Left renal cortex interstitium (tissue), 4 donors: ENCODE measurements at regions not wholly inside any gene's neighbourhood (a gene's known extent, or its start where the extent isn't known, plus 50 kb on each side); places are given as distances from the start of the nearest gene placed in this dataset.

Source experiments
- DNase-seq, 4 donors: peaks; one replicate each; pipeline ENCODE4 v3.0.0-alpha.2; 2013; ENCODE audit warnings: low read depth in 4 of 4, low spot score in 2 of 4, missing footprints in 1 of 4

- no peak for DNase-seq
Observed at GRCh38 chr12:102730996-102731395, 186.0 kb downstream of the PAH start.

GRCh38 chr12:102728506-102729242 lies 188.4 kb downstream of the PAH start:
- DNase-seq = no peak

- DNase-seq = no peak
Observed at GRCh38 chr12:102726686-102727085, 190.4 kb downstream of the PAH start.

DNA sequence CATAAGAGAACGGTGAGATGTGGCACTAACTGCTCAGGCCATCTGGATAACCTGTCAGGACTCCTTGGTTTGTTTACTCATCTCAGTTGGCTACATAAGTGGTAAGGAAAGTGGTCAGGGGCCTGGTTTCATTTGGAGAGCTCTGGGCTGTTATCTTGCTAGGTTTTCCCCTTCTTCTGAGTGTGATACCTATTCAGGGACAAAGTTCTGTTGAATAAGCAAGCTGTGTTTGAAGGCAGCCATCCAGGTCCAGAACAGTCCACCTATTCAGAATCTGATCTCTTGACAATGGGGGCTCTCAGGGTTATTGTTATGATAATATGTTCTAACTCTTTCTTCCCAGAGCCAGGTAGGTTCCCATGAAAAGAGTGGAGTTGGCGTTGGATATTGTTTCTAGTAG lies 194.9 kb downstream of the PAH start:
- no peak for DNase-seq

DNA sequence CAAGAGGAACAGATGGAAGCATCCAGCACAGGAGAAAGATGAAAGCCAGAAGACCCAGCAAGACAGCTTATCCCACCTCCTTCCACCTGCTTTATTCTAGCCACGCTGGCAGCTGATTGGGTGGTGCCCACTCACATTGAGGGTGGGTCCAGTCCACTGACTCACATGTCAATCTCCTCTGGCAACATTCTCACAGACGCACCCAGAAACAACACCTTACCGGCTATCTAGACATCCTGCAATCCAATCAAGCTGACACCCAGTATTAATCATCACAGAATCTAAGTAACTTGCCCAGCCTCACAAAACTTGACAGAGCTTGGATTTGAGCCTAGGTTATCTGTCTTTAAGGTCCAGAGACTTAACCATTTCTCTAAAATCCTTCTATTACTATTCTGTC lies 208.9 kb downstream of the PAH start:
- DNase-seq = no peak

- DNase-seq = peak in 3 of 4 donors; percentile 5 to 28 (median 19)
Observed at GRCh38 chr12:102702447-102703114, 214.5 kb downstream of the PAH start.

DNA sequence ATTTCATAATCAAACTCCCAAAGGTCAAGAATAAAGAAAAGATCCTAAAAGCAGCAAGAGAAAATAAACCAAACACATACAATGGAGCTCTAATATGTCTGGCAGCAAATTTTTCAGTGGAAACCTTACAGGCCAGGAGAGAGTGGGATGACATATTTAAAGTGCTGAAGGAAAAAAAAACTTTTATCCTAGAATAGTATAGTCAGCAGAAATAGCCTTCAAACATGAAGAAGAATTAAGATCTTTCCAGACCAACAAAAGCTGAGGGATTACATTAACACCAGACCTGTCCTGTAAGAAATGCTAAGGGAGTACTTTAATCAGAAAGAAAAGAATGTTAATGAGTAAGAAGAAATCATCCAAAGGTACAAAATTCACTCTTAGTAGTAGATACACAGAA lies 215.7 kb upstream of the IGF1 start:
- DNase-seq = no peak

GRCh38 chr12:102694903-102695302 lies 214.5 kb upstream of the IGF1 start:
- no peak for DNase-seq

DNA sequence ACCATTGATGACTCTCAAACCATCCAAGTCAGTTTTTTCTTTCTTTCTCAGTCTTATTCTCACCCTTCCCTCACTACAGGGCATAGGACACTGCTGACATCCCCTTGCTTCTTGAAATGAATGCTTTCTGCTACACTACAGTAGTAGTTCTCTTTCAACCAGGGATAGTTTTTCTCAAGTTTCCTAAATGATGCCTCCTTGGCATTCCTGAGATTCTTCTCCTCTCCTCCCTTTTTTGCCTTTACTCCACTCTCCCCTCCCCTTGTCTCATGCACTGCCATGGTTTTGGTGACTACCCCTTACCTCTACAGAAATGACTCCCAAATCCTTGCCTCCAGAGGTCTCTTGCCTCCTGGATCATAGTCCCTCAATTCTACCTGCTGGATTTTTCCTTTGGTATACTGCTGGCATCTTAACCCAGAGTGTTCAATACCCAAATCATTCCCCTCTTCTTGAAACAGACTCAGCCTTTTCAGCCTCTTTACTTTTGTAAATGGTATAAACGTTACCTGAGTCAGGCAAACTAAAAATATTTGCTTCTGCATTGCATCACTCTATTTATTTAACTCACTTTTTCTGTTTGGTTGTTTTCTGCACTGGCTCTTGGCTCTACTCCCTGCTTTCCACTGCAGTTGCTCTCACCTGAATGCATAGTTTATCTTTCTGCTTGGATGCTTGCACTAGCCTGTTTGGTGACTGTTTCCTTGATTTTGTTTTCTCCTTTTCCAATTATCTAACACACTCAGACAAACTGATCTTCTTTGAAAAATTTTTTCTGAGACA lies 211.6 kb upstream of the IGF1 start:
- DNase-seq = no peak

DNA sequence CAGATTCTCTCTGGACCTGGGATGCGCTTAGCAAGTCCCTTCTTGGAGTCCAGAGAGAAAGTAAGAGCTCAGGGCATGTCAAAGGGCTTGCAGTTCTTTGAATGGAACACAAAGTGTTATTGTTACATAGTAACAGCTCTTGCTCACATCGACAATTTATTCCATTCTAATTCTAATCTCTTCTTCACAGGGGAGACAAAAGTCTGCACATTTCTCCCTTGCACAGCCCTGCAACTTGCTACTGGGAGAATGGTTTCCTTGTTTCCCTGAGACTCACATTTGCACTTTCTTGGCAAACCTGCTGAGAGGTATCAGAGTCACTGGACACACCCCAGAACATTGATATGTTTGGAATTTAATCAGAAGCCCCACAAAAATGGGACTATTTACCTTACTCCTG lies 209.9 kb upstream of the IGF1 start:
- no peak for DNase-seq

DNA sequence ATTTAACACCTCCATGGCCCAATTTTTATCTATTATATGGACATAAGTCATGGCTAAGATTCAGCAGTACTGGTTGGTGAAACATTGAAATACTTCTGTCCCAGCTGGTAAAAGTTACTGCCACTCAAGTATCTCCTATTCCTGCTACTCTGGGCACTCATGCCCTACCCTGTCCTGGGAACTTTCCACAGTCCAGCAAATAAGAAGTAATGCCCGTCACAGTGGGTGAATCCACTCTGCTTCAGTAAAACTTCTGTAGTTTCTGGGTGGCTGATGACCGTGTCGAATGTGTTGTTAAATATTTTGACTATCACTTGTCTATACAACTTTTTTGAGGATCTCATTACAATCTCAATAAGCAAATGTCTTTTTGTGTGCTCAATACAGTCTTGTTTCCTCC lies 209.3 kb upstream of the IGF1 start:
- DNase-seq = no peak

- DNase-seq = no peak
Observed at GRCh38 chr12:102687523-102687922, 207.2 kb upstream of the IGF1 start.

DNA sequence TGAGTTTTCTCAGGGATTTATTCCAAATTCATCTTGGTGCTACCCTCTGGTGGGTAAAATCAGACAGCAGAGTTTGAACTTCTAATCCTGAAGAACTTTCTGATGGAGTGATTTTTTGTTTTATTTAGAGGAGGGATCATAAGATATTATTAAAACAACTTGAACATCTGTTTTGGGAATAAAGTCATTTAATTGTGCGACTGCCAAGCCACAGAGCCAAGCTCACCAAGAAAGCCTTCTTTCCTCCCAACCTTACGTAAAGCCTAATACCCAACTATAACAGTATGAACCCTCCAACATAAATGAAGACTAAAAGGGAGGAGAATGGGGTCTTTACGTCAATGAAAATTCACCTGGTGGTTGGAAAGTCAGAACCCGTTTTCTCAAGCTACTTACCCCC lies 205.5 kb upstream of the IGF1 start:
- no peak for DNase-seq

DNA sequence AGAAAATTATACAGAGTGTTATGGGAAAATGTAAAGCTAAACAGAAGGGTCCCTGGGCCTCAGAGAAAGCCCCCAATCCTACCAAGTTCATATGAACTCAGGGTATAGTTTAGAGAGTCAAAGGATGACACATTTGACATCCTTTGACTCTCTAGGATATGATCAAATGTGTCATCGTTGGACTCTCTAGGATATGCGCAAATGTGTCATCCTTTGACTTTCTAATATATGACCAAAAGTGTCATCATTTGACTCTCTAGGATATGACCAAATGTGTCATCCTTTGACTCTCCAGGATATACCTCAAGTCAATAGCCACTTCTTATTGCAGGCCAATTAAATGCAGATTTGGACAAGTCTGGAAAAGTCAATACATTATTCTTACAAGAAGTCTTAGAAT lies 204.8 kb upstream of the IGF1 start:
- DNase-seq = no peak

DNA sequence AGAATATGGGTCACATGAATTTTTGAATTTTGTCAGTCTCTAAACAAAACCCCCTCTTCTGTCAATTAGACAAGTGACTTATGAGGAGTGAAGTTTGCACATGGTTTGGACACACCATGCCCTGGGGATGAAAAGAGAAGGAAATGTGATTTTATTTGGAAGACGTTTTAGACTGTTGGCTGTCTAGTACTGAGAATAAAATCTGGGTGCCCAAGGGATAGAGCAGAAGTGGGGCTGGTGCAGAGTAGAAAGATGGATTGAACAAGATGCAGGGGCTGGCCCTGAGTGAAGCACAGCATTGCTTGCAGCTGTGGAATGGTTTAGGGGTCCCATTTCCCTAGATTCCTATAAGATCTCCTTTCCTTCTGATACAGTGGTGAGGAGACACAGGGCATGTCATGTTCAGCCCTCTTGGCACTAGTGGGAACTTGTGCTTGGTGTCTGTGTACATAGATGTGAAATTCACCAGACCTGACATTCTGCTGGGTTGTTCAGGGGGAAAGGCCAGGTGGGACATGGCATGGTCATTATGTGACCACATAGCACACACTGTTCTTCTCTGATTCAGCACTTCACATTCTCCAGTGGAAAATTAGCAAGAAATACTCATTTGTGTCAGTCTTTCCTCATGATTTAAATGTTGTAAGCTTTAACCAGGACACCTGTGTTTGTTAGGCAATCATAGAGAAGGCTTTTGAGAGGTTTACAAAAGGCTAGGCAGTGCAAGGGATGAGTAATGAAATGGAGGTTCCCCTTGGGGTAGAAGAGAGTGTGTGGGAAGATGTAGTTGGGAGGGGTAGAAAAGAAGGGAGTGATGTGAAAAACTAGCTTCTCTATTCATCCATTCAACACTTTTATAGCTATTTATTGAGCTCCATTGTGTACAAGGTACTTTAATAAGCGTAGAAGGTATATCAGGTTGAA lies 202.3 kb upstream of the IGF1 start:
- no peak for DNase-seq

DNA sequence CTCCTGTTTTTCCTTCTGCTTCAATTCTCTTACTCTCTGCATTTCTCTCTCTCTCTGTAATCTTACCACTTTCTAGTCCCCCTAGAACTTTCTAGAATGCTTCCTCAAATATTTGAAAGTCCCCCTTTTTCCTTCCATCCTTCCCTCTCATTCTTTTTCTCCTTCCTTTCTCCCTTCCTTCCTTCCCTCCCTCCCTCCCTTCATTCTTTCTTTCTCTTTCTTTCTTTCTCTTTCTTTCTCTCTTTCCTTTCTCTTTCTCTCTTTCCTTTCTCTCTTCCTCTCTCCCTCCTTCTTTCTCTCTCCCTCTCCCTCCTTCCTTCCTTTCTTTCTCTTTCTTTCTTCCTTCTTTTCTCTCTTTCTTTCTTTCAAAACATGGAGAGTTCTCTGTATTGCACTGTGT lies 201.4 kb upstream of the IGF1 start:
- no peak for DNase-seq

GRCh38 chr12:102681309-102681708 lies 200.9 kb upstream of the IGF1 start:
- DNase-seq = no peak

GRCh38 chr12:102680304-102680703 lies 199.9 kb upstream of the IGF1 start:
- no peak for DNase-seq

GRCh38 chr12:102676812-102677211 lies 196.4 kb upstream of the IGF1 start:
- DNase-seq = no peak

DNA sequence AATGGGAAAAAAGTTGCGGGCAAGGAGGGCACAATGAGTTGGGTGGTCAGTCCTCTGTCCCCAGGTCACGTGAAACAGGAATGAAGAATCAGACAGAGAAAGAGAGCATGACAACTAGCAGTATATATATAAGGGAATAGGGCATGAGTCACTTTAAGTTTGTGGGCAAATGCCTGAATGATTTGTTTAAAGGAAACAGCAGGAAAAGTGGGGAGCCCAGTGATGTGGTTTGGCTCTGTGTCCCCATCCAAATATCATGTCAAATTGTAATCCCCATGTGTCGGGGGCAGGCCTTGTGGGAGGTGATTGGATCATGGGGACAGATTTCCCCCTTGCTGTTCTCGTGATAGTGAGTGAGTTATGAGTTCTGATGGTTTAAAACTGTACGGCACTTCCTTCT lies 195.3 kb upstream of the IGF1 start:
- DNase-seq = no peak

DNA sequence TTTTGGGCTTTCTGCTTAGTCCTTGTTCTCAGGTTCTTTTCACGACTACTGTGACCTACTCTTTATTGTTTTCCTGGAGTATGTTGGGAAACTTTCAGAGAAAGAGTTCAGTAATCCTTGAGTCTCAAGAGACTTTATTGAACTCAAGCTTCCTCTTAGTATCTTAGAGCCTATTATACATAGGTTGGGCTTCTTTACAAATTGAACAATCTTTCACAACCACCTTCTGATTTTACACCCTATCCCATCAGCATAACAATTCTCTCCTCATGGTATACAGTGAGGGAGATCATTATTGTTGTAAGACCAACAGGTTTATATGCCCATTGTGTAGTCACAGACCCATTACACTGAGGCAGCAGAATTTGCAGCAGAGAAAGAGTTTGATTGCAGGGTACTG lies 193.2 kb upstream of the IGF1 start:
- no peak for DNase-seq
